Keratinocyte (primary cell): ENCODE measurements at regions not wholly inside any gene's neighbourhood (a gene's known extent, or its start where the extent isn't known, plus 50 kb on each side); places are given as distances from the start of the nearest gene placed in this dataset.

Experiments
- DNase-seq: peaks from one replicate; pipeline ENCODE4 v3.0.0-alpha.2; 2011; ENCODE audit warnings: low read depth, missing footprints, low spot score
- FAIRE-seq: peaks from 2 replicates; lab custom pipeline; 2011; peaks lifted over from hg19 to GRCh38; lab: Jason Lieb, UNC
- H2AFZ ChIP-seq: 2 replicates; pipeline ENCODE4 v1.6.0; 2012; ENCODE audit warnings: low read length, control low read depth, inconsistent platforms; ENCODE audit not compliant: control insufficient read depth
- H3K27ac ChIP-seq: 2 replicates; pipeline ENCODE4 v1.5.1; 2011; ENCODE audit warnings: low read length; ENCODE audit not compliant: control insufficient read depth, insufficient read depth
- H3K27me3 ChIP-seq: 3 replicates; pipeline ENCODE4 v1.6.0; 2011; ENCODE audit warnings: low read length; ENCODE audit not compliant: control insufficient read depth, insufficient read depth; ENCODE audit errors: extremely low read depth
- H3K36me3 ChIP-seq, 2 experiments: 2 replicates in 1 of 2; 3 replicates in 1 of 2; pipeline ENCODE4 v1.5.1; 2011; ENCODE audit warnings: low read length in 2 of 2, mild to moderate bottlenecking in 1 of 2; ENCODE audit not compliant: control insufficient read depth in 2 of 2, insufficient read depth in 2 of 2; ENCODE audit errors: extremely low read depth in 1 of 2
- H3K4me1 ChIP-seq: 3 replicates; pipeline ENCODE4 v1.5.1; 2011; ENCODE audit warnings: low read length; ENCODE audit not compliant: control insufficient read depth, insufficient read depth; ENCODE audit errors: extremely low read depth
- H3K4me2 ChIP-seq: 3 replicates; pipeline ENCODE4 v1.6.0; 2011; ENCODE audit warnings: low read depth, low read length; ENCODE audit not compliant: control insufficient read depth, insufficient read depth; ENCODE audit errors: extremely low read depth
- H3K4me3 ChIP-seq, 3 experiments: fragments of 200-600 bp in 1 of 3; sonication (generic) in 1 of 3; 2 replicates in 2 of 3; 3 replicates in 1 of 3; pipeline ENCODE4 v1.5.1; 2011 to 2016; ENCODE audit warnings: low read length in 3 of 3, mild to moderate bottlenecking in 3 of 3, control low read depth in 2 of 3, inconsistent platforms in 1 of 3, low read depth in 1 of 3, mixed read lengths in 1 of 3, mixed run types in 1 of 3, moderate library complexity in 1 of 3; ENCODE audit not compliant: control insufficient read depth in 2 of 3, insufficient read depth in 2 of 3; ENCODE audit errors: extremely low read depth in 1 of 3
- H3K79me2 ChIP-seq: 2 replicates; pipeline ENCODE4 v1.6.0; 2012; ENCODE audit warnings: low read length; ENCODE audit not compliant: control insufficient read depth, insufficient read depth
- H3K9ac ChIP-seq: 3 replicates; pipeline ENCODE4 v1.6.0; 2011; ENCODE audit warnings: low read length; ENCODE audit not compliant: control insufficient read depth, insufficient read depth; ENCODE audit errors: extremely low read depth
- H3K9me1 ChIP-seq: 3 replicates; pipeline ENCODE4 v1.6.0; 2011; ENCODE audit warnings: low read length; ENCODE audit not compliant: control insufficient read depth, insufficient read depth; ENCODE audit errors: extremely low read depth
- H3K9me3 ChIP-seq: 2 replicates; pipeline ENCODE4 v1.5.1; 2012; ENCODE audit warnings: low read depth, low read length; ENCODE audit not compliant: control insufficient read depth
- H4K20me1 ChIP-seq: 3 replicates; pipeline ENCODE4 v1.6.0; 2011; ENCODE audit warnings: low read length; ENCODE audit not compliant: control insufficient read depth, insufficient read depth; ENCODE audit errors: extremely low read depth
- CTCF ChIP-seq, 3 experiments: IDR thresholded peaks in 1 of 3; conservative IDR thresholded peaks in 1 of 3; optimal IDR thresholded peaks in 1 of 3; 2 replicates in 2 of 3; 3 replicates in 1 of 3; pipeline versions ENCODE3 to v1.5.1; 2011; ENCODE audit warnings: low read length in 3 of 3, mild to moderate bottlenecking in 3 of 3, moderate library complexity in 2 of 3, control low read depth in 1 of 3, inconsistent platforms in 1 of 3; ENCODE audit not compliant: insufficient read depth in 2 of 3; ENCODE audit errors: extremely low read depth in 1 of 3
- EZH2 ChIP-seq: IDR thresholded peaks from one replicate; pipeline ENCODE4 v1.6.1; 2012; ENCODE audit warnings: inconsistent platforms, mild to moderate bottlenecking, low read length, moderate library complexity
- dilution Hi-C: fragments of 300-500 bp; cut with MboI; formaldehyde crosslinking; loops from one replicate; pipeline ENCODE4 v1.7.0; 2020; ENCODE audit warnings: low sequenced_read_pairs; ENCODE audit not compliant: extremely low pct_ligation_motif_present

DNA sequence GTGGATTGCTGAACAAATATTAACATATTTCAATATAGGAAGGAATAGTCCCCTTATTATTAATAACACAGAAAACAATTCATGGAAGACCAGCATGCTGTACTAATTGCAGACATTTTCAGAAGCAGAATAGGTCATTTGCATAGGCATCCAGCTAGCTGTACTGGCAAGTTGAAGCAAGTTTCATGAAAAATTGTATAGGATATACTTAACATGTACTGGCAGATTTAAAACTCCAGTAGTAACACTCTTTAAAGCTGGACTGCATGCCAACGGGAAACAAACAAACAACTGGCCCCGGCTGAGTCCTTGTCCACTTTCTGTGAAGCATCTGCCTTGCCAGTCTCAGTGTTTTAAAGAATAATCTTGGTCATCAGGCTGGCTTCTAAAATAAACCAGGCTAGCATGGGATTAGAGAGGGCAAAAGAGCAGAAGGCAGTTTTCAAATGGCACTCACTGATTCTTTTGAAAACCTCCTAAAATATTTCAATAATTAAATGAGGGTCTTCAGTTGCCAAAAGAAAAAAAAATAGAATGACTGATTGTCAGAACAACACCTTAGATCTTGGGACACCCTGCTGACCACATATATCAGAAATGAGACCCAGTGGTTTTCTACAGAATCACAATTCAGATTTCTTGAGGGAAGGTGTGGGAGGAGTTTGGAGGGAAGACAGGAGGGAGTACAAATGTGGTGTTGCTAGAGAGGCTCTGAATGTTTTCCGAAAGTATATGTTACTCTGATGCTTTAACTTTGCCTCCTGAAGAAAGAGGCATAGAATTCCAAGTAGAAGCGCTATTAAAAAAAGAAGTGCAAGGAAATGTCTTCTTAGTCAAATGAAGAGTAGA lies 122.5 kb upstream of the KRAS start:
- Histone ChIP-seq H3K4me2 (peak overlapping the region; percentile 77), H2AFZ (peak overlapping the region; percentile 46), H3K9me3 (no peaks in the 10 kb centered on the region), H3K79me2 (no peaks in the 10 kb centered on the region), H3K9me1 (no peaks in the 10 kb centered on the region), H4K20me1 (no peaks in the 10 kb centered on the region), H3K27ac (peak overlapping the region; percentile 64), H3K4me3 (peak overlapping the region in 2 of 3 experiments; percentile 16 to 35), H3K4me1 (peaks cover 21% of the 10 kb centered on the region), H3K27me3 (no peaks in the 10 kb centered on the region), H3K9ac (peak overlapping the region; percentile 34), H3K36me3 (no peaks in the 10 kb centered on the region)
- dilution Hi-C loops: no loop called here
- FAIRE-seq: peak; percentile 88
- TF ChIP-seq CTCF (optimal IDR thresholded peaks at IDR 0.05 in 1 of 3, IDR thresholded peaks at IDR 0.05 in 1 of 3, conservative IDR thresholded peaks at IDR 0.05 in 1 of 3; ENCODE audit: extremely low read depth in 1 of 3, insufficient read depth in 2 of 3, low read length in 3 of 3) (no peak), EZH2 (no peak)
- DNase-seq: peak; percentile 38

DNA sequence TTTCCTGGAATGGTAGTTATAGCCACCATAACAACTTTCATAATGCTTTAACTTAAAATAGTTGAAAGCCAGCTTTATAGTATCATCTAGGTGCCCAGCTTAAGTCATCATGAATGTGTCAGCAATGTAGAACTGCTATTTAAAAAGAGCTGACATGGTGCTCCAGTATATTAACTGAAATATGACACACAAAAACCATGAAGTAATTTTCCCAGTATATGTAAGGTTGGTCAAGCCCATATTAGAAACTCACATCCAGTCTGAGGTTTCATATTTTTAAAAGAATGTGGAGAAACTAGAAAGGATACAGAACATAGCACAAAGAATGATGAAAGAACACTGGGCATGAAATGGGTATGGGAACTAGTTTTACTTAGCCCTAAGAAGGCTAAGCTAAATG lies 121.3 kb upstream of the KRAS start:
- H3K9me3 ChIP-seq: no peaks in the 10 kb centered on the region
- no peak for FAIRE-seq
- no peak for DNase-seq
- H3K4me1 ChIP-seq: peaks cover 16% of the 10 kb centered on the region
- dilution Hi-C loops: no loop called here
- H3K9ac ChIP-seq: no peak overlapping the region
- no peak overlapping the region for H2AFZ ChIP-seq
- H3K4me2 ChIP-seq: no peak overlapping the region
- no peaks in the 10 kb centered on the region for H3K9me1 ChIP-seq
- no peaks in the 10 kb centered on the region for H3K36me3 ChIP-seq
- no peak for TF ChIP-seq EZH2
- TF ChIP-seq CTCF (optimal IDR thresholded peaks at IDR 0.05 in 1 of 3, IDR thresholded peaks at IDR 0.05 in 1 of 3, conservative IDR thresholded peaks at IDR 0.05 in 1 of 3; ENCODE audit: extremely low read depth in 1 of 3, insufficient read depth in 2 of 3, low read length in 3 of 3): no peak
- H3K79me2 ChIP-seq: no peaks in the 10 kb centered on the region
- no peak overlapping the region for H3K4me3 ChIP-seq
- H4K20me1 ChIP-seq: no peaks in the 10 kb centered on the region
- H3K27me3 ChIP-seq: no peaks in the 10 kb centered on the region
- no peak overlapping the region for H3K27ac ChIP-seq
